CD4-positive, alpha-beta T cell treated with Interleukin-6 at 100 ng/mL for 8 hours (primary cell): ENCODE measurements at regions not wholly inside any gene's neighbourhood (a gene's known extent, or its start where the extent isn't known, plus 50 kb on each side); places are given as distances from the start of the nearest gene placed in this dataset.
"Not testable (repeated sequence)": the region's sequence is repeated elsewhere in the genome, so short reads cannot be mapped to it uniquely, and the experiment has no call there.

Experiments
- DNase-seq: peaks from one replicate; pipeline ENCODE4 v3.0.0-alpha.2; 2020; ENCODE audit warnings: mixed read lengths, low spot score

- no peak for DNase-seq
Measured at GRCh38 chr7:68014031-68014736, 1017.6 kb downstream of the TYW1 start.

- DNase-seq: no peak
Measured at GRCh38 chr7:68015122-68015977, 1018.7 kb downstream of the TYW1 start.

- DNase-seq: no peak
Measured at GRCh38 chr7:68015978-68016532, 1019.4 kb downstream of the TYW1 start.

GRCh38 chr7:68020102-68020501, 1023.5 kb downstream of the TYW1 start:
- DNase-seq: no peak

- DNase-seq: no peak
Measured at GRCh38 chr7:68025369-68025768, 1028.7 kb downstream of the TYW1 start.

GRCh38 chr7:68030530-68030929, 1033.9 kb downstream of the TYW1 start:
- no peak for DNase-seq

- DNase-seq: no peak
Measured at GRCh38 chr7:68031180-68031943, 1034.7 kb downstream of the TYW1 start.

GRCh38 chr7:68038621-68039314, 1042.1 kb downstream of the TYW1 start:
- DNase-seq: no peak

GRCh38 chr7:68041554-68041953, 1044.9 kb downstream of the TYW1 start:
- no peak for DNase-seq

GRCh38 chr7:68043546-68043945, 1046.9 kb downstream of the TYW1 start:
- no peak for DNase-seq

GRCh38 chr7:68050627-68051026, 1054.0 kb downstream of the TYW1 start:
- DNase-seq: no peak

- no peak for DNase-seq
Measured at GRCh38 chr7:68058014-68058413, 1061.4 kb downstream of the TYW1 start.

GRCh38 chr7:68063171-68063570, 1066.5 kb downstream of the TYW1 start:
- DNase-seq: no peak

GRCh38 chr7:68065581-68065980, 1068.9 kb downstream of the TYW1 start:
- DNase-seq: no peak

- no peak for DNase-seq
Measured at GRCh38 chr7:68067845-68068244, 1071.2 kb downstream of the TYW1 start.

- no peak for DNase-seq
Measured at GRCh38 chr7:68070992-68071391, 1074.4 kb downstream of the TYW1 start.

GRCh38 chr7:68073701-68074100, 1077.1 kb downstream of the TYW1 start:
- no peak for DNase-seq

- DNase-seq: no peak
Measured at GRCh38 chr7:68074242-68074641, 1077.6 kb downstream of the TYW1 start.

- no peak for DNase-seq
Measured at GRCh38 chr7:68078157-68078710, 1081.6 kb downstream of the TYW1 start.

GRCh38 chr7:68082066-68082960, 1085.7 kb downstream of the TYW1 start:
- DNase-seq: not testable (repeated sequence)
